ENCODE measurements at regions not wholly inside any gene's neighbourhood (a gene's known extent, or its start where the extent isn't known, plus 50 kb on each side); places are given as distances from the start of the nearest gene placed in this dataset.

- DNase-seq, result no peak
Observed at GRCh38 chr14:39939023-39939422, 506.8 kb upstream of the FBXO33 start.

GRCh38 chr14:39912192-39913100 is 480.2 kb upstream of the FBXO33 start:
- no peak for DNase-seq

DNA sequence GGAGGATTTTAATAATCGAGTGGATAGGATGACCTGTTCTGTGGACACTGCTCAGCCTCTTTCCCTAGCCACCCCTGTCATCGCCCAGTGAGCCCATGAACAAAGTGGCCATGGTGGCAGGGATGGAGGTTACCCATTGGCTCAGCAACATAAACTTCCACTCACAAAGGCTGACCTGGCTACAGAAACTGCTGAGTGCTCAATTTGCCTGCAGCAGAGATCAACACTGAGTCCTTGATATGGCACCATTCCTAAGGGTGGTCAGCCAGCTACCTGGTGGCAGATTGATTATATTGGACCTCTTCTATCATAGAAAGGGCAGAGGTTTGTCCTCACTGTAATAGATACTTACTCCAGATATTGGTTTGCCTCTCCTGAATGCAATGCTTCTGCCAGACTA is 465.4 kb upstream of the FBXO33 start:
- DNase-seq, result no peak

DNA sequence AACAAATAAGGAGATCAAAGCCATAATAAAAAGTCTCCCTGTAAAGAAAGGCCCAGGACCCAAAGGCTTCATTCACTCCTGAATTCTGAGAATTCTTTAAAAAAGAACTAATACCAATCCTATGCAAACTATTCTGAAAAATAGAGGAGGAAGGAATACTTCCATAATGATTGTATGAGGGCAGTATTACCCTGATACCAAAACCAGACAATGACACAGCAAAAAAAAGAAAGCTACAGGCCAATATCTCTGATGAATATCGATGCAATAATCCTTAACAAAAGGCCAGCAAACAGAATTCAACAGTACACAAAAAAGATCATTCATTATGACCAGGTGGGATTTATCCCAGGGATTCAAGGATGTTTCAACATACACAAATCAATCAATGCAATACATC is 457.8 kb upstream of the FBXO33 start:
- DNase-seq, result no peak

DNA sequence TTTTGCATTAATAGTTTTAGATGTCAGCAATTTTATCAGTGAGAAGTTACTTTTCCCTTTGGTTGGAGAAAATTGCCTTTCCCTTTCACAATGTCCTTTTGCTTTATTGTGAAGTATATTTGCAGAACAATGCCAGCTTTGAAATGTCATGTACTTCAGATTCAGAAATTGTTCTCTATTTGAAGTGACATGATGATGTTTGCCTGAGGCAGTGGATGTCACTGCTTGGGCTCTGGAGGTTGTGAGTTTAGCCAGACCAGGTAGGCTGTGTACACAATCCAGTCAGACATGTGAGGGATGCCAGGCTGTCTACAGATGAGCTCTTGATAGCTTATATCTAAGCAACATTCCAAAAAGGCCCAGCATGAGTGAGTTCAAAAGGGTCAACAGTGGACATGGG is 451.9 kb upstream of the FBXO33 start:
- DNase-seq, result no peak

DNA sequence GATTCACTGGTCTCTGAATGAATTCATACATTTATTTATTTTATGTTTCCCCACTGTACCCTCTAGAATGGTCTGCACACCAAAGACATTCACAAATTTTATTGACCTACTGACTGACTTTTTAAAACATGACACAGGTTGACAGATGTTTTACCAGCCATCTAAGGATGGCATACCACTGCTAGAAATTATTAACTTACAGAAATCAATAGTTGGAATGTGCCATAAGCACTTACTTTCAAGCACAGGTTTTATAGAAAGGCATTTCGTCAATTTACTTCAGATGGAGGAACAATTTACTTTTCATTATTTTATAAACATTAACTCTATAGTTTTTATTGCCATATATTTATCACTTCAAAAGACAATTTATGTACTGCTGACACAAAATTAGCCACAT is 448.7 kb upstream of the FBXO33 start:
- DNase-seq, result no peak

DNA sequence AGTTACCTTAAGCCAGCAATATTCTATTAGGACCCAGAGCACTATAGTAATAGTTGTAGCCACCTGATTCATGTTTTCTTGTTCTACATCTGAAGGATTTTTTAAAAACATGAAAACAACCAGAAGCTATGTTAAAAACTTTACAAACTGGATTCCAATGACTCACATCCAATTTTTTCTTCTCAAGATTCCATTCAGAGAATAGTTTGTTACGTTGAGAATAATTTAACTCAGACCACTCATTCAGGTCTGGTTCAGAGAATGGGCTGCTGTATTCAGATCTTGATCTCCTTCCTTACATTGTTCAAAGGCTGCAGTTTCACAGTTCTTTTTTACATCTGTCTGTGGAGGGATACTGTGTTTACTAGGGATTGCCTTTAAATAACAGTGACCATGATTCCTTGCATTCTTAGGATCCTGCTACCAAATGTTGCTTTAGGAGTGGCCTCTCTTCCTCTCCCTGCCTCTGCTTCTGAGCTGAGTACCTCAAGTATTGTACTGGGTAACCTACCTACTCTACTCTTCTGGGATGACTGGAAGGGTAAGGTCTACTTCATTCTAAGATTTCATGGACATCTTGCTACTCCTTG is 448.0 kb upstream of the FBXO33 start:
- no peak for DNase-seq

DNA sequence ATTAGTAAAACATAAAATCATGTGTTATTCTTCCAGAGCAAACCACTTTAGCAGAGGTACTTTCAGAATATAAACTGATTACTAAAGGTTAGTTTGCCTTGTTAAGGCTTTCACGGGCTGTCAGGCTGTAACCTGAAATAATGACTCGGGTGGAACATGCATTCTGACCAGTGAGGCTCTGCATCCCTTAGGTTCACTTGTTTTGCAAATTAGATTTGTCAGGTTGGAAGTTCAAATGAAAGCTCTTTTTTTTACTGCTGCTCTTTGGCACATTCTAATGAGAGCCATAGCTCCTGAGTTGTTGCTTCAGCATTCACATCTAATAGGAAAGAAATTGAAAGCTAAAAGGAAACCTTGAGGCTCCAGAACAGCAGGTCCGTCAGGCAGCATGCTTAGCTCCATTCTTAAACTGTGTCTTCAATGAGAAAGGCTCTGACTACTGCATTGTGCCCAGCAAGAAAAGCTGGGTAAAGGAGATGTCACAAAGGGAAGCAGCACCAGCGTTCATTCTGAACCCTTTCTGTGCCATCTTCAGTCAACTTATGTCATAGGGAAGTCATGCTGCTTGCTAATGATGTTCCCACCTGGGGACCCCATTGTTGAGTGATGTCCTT is 445.5 kb upstream of the FBXO33 start:
- DNase-seq, result no peak

DNA sequence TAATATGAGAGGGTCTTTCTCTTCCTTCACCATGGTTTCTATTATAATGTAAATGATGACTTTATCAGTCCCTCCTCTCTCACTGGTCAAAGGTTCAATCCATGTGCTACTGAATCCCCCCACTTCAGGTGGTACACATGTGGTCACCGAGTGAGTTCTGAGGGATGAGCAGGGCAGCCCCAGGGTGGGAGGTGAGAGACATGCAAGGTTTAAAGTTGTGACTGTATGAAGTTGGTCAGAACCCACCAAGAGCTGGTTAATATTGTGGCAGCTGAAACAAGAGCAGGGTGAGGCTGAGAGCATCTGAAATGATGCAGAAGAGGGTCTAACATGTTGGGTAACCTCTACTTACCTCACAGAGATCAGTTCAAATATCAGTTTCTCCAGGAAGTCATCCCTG is 444.7 kb upstream of the FBXO33 start:
- no peak for DNase-seq

DNA sequence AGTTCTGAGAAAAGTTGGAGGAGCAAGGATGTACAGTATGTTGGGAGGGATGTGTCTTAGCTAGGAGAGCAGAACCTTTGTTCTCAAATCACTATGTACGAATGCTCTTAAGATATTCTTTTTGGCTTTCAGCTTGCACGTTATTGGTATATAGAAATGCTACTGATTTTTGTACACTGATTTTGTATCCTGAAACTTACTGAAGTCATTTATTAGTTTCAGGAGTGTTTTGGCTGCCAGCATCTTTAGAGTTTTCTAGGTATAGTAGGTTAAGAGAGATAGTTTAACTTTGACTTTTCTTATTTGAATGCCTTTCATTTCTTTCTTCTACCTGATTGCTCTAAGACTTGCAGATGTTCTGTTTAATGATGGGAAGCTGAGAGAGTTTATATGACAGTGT is 442.8 kb upstream of the FBXO33 start:
- no peak for DNase-seq

DNA sequence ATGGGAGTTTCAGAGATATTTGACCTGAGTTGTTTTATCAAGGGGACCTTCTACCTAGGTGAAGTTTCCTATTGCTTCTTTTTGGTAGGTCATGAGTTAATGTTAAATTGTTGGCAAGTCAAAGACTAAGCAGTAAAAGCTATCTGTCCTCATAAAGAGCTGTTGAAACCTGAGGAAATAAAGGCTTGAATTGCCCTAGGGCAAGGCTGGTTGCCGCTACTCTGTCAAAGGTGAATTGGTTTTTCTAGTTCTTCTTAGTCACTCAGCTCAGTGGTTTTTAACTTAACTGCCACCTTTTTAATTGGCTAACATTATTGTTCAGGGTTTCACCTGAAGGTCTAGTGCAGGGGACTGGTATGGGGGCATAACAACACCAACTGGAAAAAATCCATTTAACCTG is 441.6 kb upstream of the FBXO33 start:
- DNase-seq, result peak; percentile 31

GRCh38 chr14:39868949-39869348 is 436.7 kb upstream of the FBXO33 start:
- DNase-seq, result no peak

DNA sequence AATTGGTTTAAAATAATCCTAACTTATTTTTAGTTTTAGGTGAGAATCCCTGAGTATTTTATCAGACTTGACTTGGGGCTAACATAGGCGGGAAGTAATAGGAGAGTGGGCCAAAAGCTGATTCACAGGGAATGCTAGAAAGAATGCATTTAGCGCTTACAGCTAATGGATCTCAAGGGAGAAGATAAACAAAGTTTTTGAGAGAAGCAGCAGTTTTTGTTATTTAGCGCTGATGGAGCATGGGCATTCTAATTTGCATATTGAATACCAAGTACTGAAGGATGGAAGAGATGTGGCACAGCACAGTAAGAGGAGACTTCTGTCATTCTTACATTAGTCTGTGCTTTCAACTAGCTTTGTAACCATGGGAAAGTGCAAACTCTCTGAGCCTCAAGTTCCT is 436.0 kb upstream of the FBXO33 start:
- DNase-seq, result no peak

DNA sequence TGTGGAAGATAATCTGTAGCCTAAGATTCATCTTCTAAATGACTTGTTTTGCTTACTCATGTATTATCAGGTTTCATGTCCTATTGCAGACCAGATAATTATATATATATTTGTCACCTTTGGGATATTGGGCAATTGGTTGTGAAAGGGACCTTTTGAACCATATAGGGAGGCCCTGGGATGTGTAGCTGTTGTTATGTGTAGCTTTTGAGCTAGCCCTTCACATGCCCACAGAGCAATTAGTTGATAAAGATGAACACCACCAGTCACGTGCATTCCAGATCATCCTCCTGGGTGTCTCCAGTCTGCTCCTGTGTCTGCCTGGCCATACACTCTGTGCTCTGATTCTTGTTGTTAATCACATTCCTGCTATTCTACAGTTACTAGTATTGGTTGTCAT is 431.2 kb upstream of the FBXO33 start:
- DNase-seq, result no peak

- DNase-seq, result no peak
Observed at GRCh38 chr14:39861696-39862095, 429.5 kb upstream of the FBXO33 start.

DNA sequence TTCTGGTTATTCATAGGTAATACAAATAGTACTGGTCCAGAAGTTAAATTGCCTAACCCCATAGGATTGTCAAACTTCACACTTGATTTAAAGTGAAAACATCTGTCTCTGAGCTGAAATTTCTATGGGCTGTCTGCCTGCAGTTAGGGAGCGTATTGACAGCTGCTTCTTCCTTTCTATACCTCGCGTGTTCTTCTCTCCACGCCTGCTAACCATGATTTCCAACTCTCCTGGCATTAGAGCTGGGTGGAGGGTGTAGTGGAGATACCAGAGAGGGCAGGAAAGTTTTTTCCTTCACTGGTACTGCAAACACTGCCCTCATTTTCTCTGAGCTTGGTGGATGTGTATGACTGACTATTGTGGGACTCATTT is 429.0 kb upstream of the FBXO33 start:
- no peak for DNase-seq

GRCh38 chr14:39860596-39861228 is 428.5 kb upstream of the FBXO33 start:
- no peak for DNase-seq

GRCh38 chr14:39859314-39859713 is 427.1 kb upstream of the FBXO33 start:
- no peak for DNase-seq

DNA sequence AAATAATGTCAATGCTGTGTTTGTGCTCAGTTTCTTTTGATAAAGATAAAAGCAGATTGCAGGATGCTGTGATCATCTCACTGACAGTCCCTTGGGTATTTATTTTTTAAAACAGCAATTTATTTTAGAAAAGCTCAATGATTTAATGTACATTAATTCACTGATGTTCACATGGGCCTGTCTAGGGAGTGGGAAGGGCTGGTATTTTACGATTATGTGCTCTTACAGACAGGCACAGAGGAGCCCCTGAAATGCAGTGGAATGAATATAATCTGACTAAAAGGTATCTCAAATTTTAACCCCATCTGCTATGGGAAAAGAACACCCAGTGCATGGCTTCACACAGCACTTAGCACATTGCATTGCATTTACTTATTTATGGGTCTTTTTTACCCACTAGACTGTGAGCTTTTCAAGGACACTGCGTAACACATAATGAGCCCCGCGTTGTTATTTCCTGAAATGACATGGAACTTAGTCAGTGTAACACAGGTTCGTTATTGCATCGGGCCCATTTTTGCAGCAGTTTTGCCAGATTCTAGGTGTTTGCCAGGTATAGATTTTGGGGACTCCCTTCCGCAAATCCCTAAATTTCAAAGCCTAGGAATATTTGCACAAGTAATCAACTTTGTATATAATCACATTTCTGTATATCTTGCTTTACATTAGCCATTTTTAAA is 425.3 kb upstream of the FBXO33 start:
- DNase-seq, result no peak

- no peak for DNase-seq
Observed at GRCh38 chr14:39853441-39853840, 421.2 kb upstream of the FBXO33 start.

- DNase-seq, result no peak
Observed at GRCh38 chr14:39851202-39851601, 419.0 kb upstream of the FBXO33 start.

DNA sequence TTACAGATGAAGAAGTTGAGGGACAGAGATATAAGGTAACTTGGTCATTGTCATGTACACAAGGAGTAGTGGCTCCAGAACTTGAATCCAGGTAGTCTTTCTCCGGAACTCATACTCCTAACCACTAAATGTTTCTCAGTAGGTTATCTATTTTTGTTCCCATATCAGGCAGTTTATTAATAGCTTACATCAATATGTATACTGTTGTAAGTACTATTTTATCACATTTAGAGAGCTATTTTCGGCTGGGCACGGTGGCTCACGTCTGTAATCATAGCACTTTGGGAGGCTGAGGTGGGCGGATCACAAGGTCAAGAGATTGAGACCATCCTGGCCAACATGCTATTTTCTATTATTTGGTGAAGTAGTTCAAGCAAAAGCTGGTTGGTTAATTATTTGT is 415.6 kb upstream of the FBXO33 start:
- no peak for DNase-seq

GRCh38 chr14:39847194-39847593 is 415.0 kb upstream of the FBXO33 start:
- DNase-seq, result no peak
